H1 (cell line): ENCODE measurements at regions not wholly inside any gene's neighbourhood (a gene's known extent, or its start where the extent isn't known, plus 50 kb on each side); places are given as distances from the start of the nearest gene placed in this dataset.

Source experiments
- CTCF ChIA-PET: fragments of 300-600 bp; sonication (Branson Sonifier 250); formaldehyde crosslinking; loops from one replicate; lab custom pipeline; 2021; ENCODE audit not compliant: partially characterized antibody; lab: Charles Lee
- POLR2A ChIA-PET: fragments of 300-600 bp; sonication (Branson Sonifier 250); formaldehyde crosslinking; loops from one replicate; lab custom pipeline; 2021; ENCODE audit warnings: inconsistent platforms; ENCODE audit not compliant: partially characterized antibody; lab: Charles Lee
- DNase-seq, 2 experiments: peaks; one replicate each; pipeline versions ENCODE4 v3.0.0 to v3.0.0-alpha.2; 2010 to 2022; ENCODE audit warnings: low spot score in 2 of 2, low read depth in 1 of 2, mixed read lengths in 1 of 2
- FAIRE-seq: peaks from 2 replicates; lab custom pipeline; 2011; peaks lifted over from hg19 to GRCh38; lab: Jason Lieb, UNC
- H2AFZ ChIP-seq: 2 replicates; pipeline ENCODE4 v1.8.1; 2012; ENCODE audit warnings: low read length, inconsistent platforms
- H2AK5ac ChIP-seq: 2 replicates; pipeline ENCODE4 v1.6.1; 2013; ENCODE audit warnings: low read depth, low read length
- H2BK120ac ChIP-seq: replicated peaks from 2 replicates; pipeline ENCODE3; 2013; ENCODE audit warnings: low read depth, low read length, inconsistent platforms
- H2BK12ac ChIP-seq: 2 replicates; pipeline ENCODE4 v1.6.1; 2013; ENCODE audit warnings: low read depth, low read length
- H2BK15ac ChIP-seq: 2 replicates; pipeline ENCODE4 v1.6.1; 2013; ENCODE audit warnings: low read length
- H2BK20ac ChIP-seq: 2 replicates; pipeline ENCODE4 v1.6.1; 2013; ENCODE audit warnings: low read length
- H2BK5ac ChIP-seq: 2 replicates; pipeline ENCODE4 v1.6.1; 2013; ENCODE audit warnings: low read depth, low read length
- H3K14ac ChIP-seq: 2 replicates; pipeline ENCODE4 v1.6.1; 2013; ENCODE audit warnings: inconsistent platforms; ENCODE audit not compliant: insufficient read length
- H3K18ac ChIP-seq: 2 replicates; pipeline ENCODE4 v1.6.1; 2013; ENCODE audit warnings: low read length; ENCODE audit errors: extremely low read depth
- H3K23ac ChIP-seq: 2 replicates; pipeline ENCODE4 v1.6.1; 2013; ENCODE audit warnings: inconsistent platforms; ENCODE audit not compliant: insufficient read length
- H3K23me2 ChIP-seq: 2 replicates; pipeline ENCODE4 v1.6.1; 2013; ENCODE audit warnings: low read depth, low read length
- H3K27ac ChIP-seq: 2 replicates; pipeline ENCODE4 v1.6.1; 2011; ENCODE audit warnings: low read depth, low read length, inconsistent platforms
- H3K27me3 ChIP-seq, 4 experiments: replicated peaks in 1 of 4; 1 replicate in 1 of 4; 2 replicates in 3 of 4; pipeline versions ENCODE4 v1.6.1 to v1.8.1; 2011 to 2013; ENCODE audit warnings: low read length in 3 of 4, mild to moderate bottlenecking in 3 of 4, inconsistent platforms in 2 of 4, mixed read lengths in 2 of 4, moderate library complexity in 1 of 4; ENCODE audit not compliant: control insufficient read depth in 3 of 4, insufficient read depth in 3 of 4; ENCODE audit errors: extremely low read depth in 1 of 4
- H3K36me3 ChIP-seq, 4 experiments: 2 replicates each; pipeline versions ENCODE4 v1.6.1 to v1.8.1; 2011 to 2013; ENCODE audit warnings: mild to moderate bottlenecking in 4 of 4, low read length in 3 of 4, moderate library complexity in 2 of 4, control low read depth in 1 of 4, inconsistent platforms in 1 of 4; ENCODE audit not compliant: insufficient read depth in 4 of 4, control insufficient read depth in 2 of 4
- H3K4ac ChIP-seq: replicated peaks from 2 replicates; pipeline ENCODE3; 2013; ENCODE audit warnings: low read length, low read depth, mixed read lengths, inconsistent platforms; ENCODE audit not compliant: insufficient read length
- H3K4me1 ChIP-seq, 4 experiments: replicated peaks in 1 of 4; 1 replicate in 1 of 4; 2 replicates in 3 of 4; pipeline versions ENCODE4 v1.6.1 to v1.8.1; 2011 to 2013; ENCODE audit warnings: low read length in 3 of 4, inconsistent platforms in 2 of 4, mixed read lengths in 1 of 4; ENCODE audit not compliant: insufficient read depth in 4 of 4, control insufficient read depth in 3 of 4
- H3K4me2 ChIP-seq, 2 experiments: 2 replicates each; pipeline versions ENCODE4 v1.6.1 to v1.8.1; 2011 to 2013; ENCODE audit warnings: low read depth in 2 of 2, low read length in 2 of 2, control low read depth in 1 of 2, inconsistent platforms in 1 of 2, mild to moderate bottlenecking in 1 of 2; ENCODE audit not compliant: insufficient read depth in 1 of 2
- H3K4me3 ChIP-seq, 4 experiments: fragments of 200-600, 300-600 bp in 1 of 4; sonication (generic), shearing (Covaris generic), sonication (Bioruptor Twin) in 1 of 4; 2 replicates each; pipeline versions ENCODE4 v1.5.1 to v1.8.1; 2011 to 2016; ENCODE audit warnings: low read length in 4 of 4, low read depth in 3 of 4, control low read depth in 2 of 4, inconsistent platforms in 2 of 4, mild to moderate bottlenecking in 2 of 4, mixed read lengths in 1 of 4, moderate library complexity in 1 of 4; ENCODE audit not compliant: insufficient read depth in 2 of 4; ENCODE audit errors: extremely low read depth in 1 of 4
- H3K56ac ChIP-seq: replicated peaks from 2 replicates; pipeline ENCODE3; 2013; ENCODE audit warnings: low read depth, mild to moderate bottlenecking, mixed read lengths, low read length, inconsistent platforms; ENCODE audit not compliant: insufficient read length
- H3K79me1 ChIP-seq: 2 replicates; pipeline ENCODE4 v1.6.1; 2013; ENCODE audit warnings: low read depth, low read length, control low read depth
- H3K79me2 ChIP-seq, 2 experiments: 2 replicates each; pipeline versions ENCODE4 v1.6.1 to v1.8.1; 2012 to 2013; ENCODE audit warnings: low read length in 2 of 2, mild to moderate bottlenecking in 2 of 2, inconsistent platforms in 1 of 2; ENCODE audit not compliant: insufficient read depth in 2 of 2, control insufficient read depth in 1 of 2
- H3K9ac ChIP-seq, 4 experiments: replicated peaks in 1 of 4; 1 replicate in 1 of 4; 2 replicates in 3 of 4; pipeline versions ENCODE4 v1.6.1 to v1.8.1; 2011 to 2013; ENCODE audit warnings: low read depth in 3 of 4, low read length in 3 of 4, control low read depth in 2 of 4, mild to moderate bottlenecking in 2 of 4, moderate library complexity in 2 of 4, inconsistent platforms in 1 of 4; ENCODE audit errors: extremely low read depth in 1 of 4
- H3K9me3 ChIP-seq, 2 experiments: 2 replicates each; pipeline versions ENCODE4 v1.6.1 to v1.8.1; 2012 to 2013; ENCODE audit warnings: mild to moderate bottlenecking in 2 of 2, moderate library complexity in 2 of 2, control low read depth in 1 of 2, inconsistent platforms in 1 of 2, low read depth in 1 of 2, low read length in 1 of 2, mixed read lengths in 1 of 2; ENCODE audit not compliant: insufficient read depth in 2 of 2
- H4K20me1 ChIP-seq, 2 experiments: replicated peaks in 1 of 2; 2 replicates each; pipeline versions ENCODE3 to v1.8.1; 2011 to 2013; ENCODE audit warnings: inconsistent platforms in 2 of 2, low read length in 2 of 2, mild to moderate bottlenecking in 1 of 2; ENCODE audit not compliant: insufficient read depth in 2 of 2, control insufficient read depth in 1 of 2
- H4K5ac ChIP-seq: 2 replicates; pipeline ENCODE4 v1.6.1; 2013; ENCODE audit warnings: low read length, low read depth, mixed read lengths, inconsistent platforms; ENCODE audit not compliant: insufficient read length
- H4K8ac ChIP-seq: 2 replicates; pipeline ENCODE4 v1.8.0; 2013; ENCODE audit warnings: mild to moderate bottlenecking, moderate library complexity, low read length, inconsistent platforms; ENCODE audit not compliant: insufficient read depth; ENCODE audit errors: extremely low read depth
- H4K91ac ChIP-seq: replicated peaks from 2 replicates; pipeline ENCODE3; 2013; ENCODE audit warnings: low read length, mixed read lengths, inconsistent platforms; ENCODE audit not compliant: insufficient read length
- ATF2 ChIP-seq: IDR thresholded peaks from 2 replicates; pipeline ENCODE4 v1.6.1; 2012; ENCODE audit warnings: low read length, inconsistent platforms
- BRCA1 ChIP-seq: IDR thresholded peaks from 2 replicates; pipeline ENCODE4 v1.6.1; 2012; ENCODE audit warnings: low read depth, low read length, improper control_type of control experiment
- CEBPB ChIP-seq: IDR thresholded peaks from 2 replicates; pipeline ENCODE4 v1.6.1; 2012; ENCODE audit warnings: low read depth, low read length
- JUND ChIP-seq: IDR thresholded peaks from 2 replicates; pipeline ENCODE4 v1.6.1; 2011; ENCODE audit warnings: mild to moderate bottlenecking, improper control_type of control experiment, low read length
- KDM1A ChIP-seq: fragments of 200-600, 300-600 bp; sonication (generic); IDR thresholded peaks from 2 replicates; pipeline ENCODE4 v1.7.1; 2016; ENCODE audit warnings: mild to moderate bottlenecking, low read length, borderline replicate concordance
- KDM4A ChIP-seq: IDR thresholded peaks from one replicate; pipeline ENCODE4 v1.7.1; 2012; ENCODE audit warnings: low read depth, mild to moderate bottlenecking, moderate library complexity, low read length, inconsistent platforms; ENCODE audit not compliant: severe bottlenecking
- POLR2AphosphoS5 ChIP-seq: IDR thresholded peaks from 2 replicates; pipeline ENCODE4 v1.6.1; 2011; ENCODE audit warnings: low read depth, low read length
- SIN3A ChIP-seq, 2 experiments: IDR thresholded peaks in 1 of 2; conservative IDR thresholded peaks in 1 of 2; 2 replicates each; pipeline ENCODE4 v1.6.1; 2011 to 2012; ENCODE audit warnings: low read length in 2 of 2, improper control_type of control experiment in 1 of 2, low read depth in 1 of 2, mild to moderate bottlenecking in 1 of 2
- SP2 ChIP-seq: IDR thresholded peaks from 2 replicates; pipeline ENCODE4 v1.6.1; 2012; ENCODE audit warnings: mild to moderate bottlenecking, low read length, inconsistent platforms
- TAF7 ChIP-seq: optimal IDR thresholded peaks from 2 replicates; pipeline ENCODE3; 2011; ENCODE audit warnings: low read depth, mild to moderate bottlenecking, inconsistent platforms, low read length, moderate library complexity, borderline replicate concordance
- TBP ChIP-seq: IDR thresholded peaks from 2 replicates; pipeline ENCODE4 v1.6.1; 2011; ENCODE audit warnings: low read depth, low read length, improper control_type of control experiment
- WGBS, 2 experiments: shearing (Covaris generic) in 1 of 2; methylation state at CpG; one replicate each; pipeline versions ENCODE4 v1.1.6 to v1.1.7; 2013 to 2015; ENCODE audit warnings: low lambda C conversion rate in 2 of 2, mixed read lengths in 2 of 2, inconsistent platforms in 1 of 2, low coverage in 1 of 2, missing lambda C conversion rate in 1 of 2; ENCODE audit not compliant: insufficient replicate concordance in 2 of 2, insufficient coverage in 1 of 2, insufficient read length in 1 of 2; ENCODE audit errors: extremely low coverage in 1 of 2, missing lambda C conversion rate in 1 of 2; 5-methylcytosine and 5-hydroxymethylcytosine counted together
- TF ChIP-seq, protein P1 (sequence below): IDR thresholded peaks from 2 replicates; pipeline ENCODE4 v1.6.1; 2012; ENCODE audit warnings: inconsistent platforms

GRCh38 chr1:5298376-5298775 lies 644.0 kb downstream of the AJAP1 start:
- H4K91ac ChIP-seq: no peak overlapping the region
- H3K4me2 ChIP-seq: no peak overlapping the region
- no peaks in the 10 kb centered on the region for H3K23me2 ChIP-seq
- DNase-seq (no peak), FAIRE-seq (no peak)
- H2AK5ac ChIP-seq: no peak overlapping the region
- H2BK15ac ChIP-seq: no peak overlapping the region
- no peak overlapping the region for H3K18ac ChIP-seq
- no peak overlapping the region for H2BK120ac ChIP-seq
- no peaks in the 10 kb centered on the region for H3K9me3 ChIP-seq
- H4K8ac ChIP-seq: no peak overlapping the region
- H2BK12ac ChIP-seq: no peak overlapping the region
- no peaks in the 10 kb centered on the region for H3K27me3 ChIP-seq
- CTCF ChIA-PET: interaction anchor here (0.9 to 2.3 kb wide), 6 partner anchors 12 to 216 kb away, joined by 3 to 11 read pairs (median 4); no protein-coding TSS in a partner anchor
- no peak overlapping the region for H3K4me3 ChIP-seq
- no peaks in the 10 kb centered on the region for H3K36me3 ChIP-seq
- H2BK5ac ChIP-seq: no peak overlapping the region
- H2AFZ ChIP-seq: no peak overlapping the region
- H3K4ac ChIP-seq: no peak overlapping the region
- H4K5ac ChIP-seq: no peak overlapping the region
- no peak overlapping the region for H3K9ac ChIP-seq
- no peak overlapping the region for H3K23ac ChIP-seq
- WGBS, 2 experiments: 86% methylated on average over 6 of the region's 6 CpGs; no CpG with 5 or more reads in 1 of the 2 experiments
- no peaks in the 10 kb centered on the region for H3K79me1 ChIP-seq
- no peak overlapping the region for H2BK20ac ChIP-seq
- POLR2A ChIA-PET: no interaction called here
- H3K79me2 ChIP-seq: no peaks in the 10 kb centered on the region
- no peak overlapping the region for H3K56ac ChIP-seq
- H3K14ac ChIP-seq: no peak overlapping the region
- no peak overlapping the region for H3K27ac ChIP-seq
- H3K4me1 ChIP-seq: no peaks in the 10 kb centered on the region
- no peak for TF ChIP-seq SIN3A (conservative IDR thresholded peaks at IDR 0.05 in 1 of 2, IDR thresholded peaks at IDR 0.05 in 1 of 2; ENCODE audit: low read depth in 1 of 2, low read length in 2 of 2)
- TF ChIP-seq JUND: no peak
- TF ChIP-seq, protein P1, sequence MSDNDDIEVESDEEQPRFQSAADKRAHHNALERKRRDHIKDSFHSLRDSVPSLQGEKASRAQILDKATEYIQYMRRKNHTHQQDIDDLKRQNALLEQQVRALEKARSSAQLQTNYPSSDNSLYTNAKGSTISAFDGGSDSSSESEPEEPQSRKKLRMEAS: no peak
- TF ChIP-seq SP2: no peak
- TF ChIP-seq KDM1A: no peak
- no peak for TF ChIP-seq POLR2AphosphoS5
- TF ChIP-seq TBP: no peak
- no peak for TF ChIP-seq KDM4A
- TF ChIP-seq TAF7: no peak
- TF ChIP-seq CEBPB: no peak
- no peak for TF ChIP-seq BRCA1
- no peak for TF ChIP-seq ATF2
- H4K20me1 ChIP-seq: no peaks in the 10 kb centered on the region
